ENCODE measurements at regions not wholly inside any gene's neighbourhood (a gene's known extent, or its start where the extent isn't known, plus 50 kb on each side); places are given as distances from the start of the nearest gene placed in this dataset.

DNA sequence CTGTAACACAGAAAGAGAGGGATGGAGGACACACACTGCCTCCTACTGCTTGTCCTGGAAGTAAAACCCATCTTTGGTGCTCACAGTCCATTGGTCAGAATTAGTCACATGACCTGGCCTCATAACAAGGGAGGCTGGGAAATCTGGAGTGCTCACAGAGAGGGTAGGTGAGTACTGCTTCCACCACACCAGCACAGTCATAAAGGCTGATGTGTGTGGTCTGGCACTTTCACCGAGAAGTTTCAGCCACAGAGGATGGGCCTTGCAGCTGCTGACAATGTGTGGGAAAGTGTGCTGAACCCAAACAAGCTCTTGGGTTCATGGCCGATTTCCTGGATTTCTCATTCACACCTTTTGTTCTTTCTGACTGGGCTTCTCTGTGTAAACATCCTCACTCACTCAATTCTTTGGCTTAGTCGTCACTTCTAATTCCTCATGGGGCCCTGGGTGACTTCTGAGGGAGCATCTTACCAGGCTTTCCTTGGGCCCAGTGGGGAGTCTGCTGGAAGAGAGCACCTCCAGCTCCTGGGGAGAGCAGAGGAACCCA lies 100.7 kb downstream of the ASB7 start:
- DNase-seq: no peak

DNA sequence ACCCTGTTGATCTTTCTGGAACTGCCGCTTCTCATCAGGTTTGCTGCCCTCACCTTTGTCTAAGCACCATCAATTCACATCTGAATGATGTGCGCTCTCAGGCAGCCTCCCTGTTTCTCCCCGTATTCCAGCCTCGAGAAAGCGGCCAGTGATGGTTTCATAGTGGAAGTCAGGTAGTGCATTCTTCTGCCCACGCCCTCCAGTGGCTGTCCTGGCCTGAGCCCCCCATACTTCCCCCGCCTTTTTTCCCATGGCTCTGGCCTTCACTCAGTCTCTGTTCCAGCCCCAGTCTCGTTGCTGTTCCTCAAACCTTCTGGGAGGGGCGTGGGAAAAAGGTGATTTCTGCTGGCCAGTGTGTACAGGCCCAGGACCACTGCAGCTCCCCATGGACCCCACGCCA lies 101.3 kb downstream of the ASB7 start:
- DNase-seq: no peak

DNA sequence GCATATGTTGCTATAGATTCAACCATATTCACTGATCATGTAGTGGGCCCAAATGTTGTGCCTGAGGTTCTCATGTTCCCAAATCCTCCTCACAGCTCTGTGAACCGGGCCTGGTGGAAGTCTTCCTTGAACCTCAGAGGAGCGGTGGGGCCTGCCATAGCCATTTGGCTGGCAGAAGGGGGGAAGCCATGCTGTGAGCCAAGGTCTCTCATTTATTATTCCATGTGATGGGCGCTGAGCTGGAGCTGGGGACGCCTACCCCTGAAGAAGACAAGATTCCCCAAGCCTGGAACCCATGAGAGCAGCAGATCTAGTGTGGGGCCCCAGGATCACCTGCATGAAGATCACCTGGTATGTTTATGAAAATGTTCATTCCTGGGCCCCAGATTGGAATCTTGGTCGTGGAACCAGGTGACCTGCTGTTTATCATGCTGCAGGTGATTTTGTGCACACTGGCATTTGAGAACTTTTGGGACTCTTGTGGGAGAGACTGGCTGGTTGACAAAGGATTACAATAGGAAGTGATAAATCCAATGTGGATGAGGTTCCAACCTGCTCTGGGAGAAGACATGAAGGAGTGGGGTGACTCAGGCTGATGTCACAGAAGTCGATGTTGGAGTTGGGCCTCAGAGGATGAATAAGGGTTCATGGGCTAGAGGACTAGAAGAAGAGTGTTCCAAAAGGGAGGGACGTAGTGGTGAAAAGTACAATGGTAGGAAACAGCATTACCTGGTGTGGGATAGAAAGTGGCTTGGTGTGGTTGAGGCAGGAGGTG lies 102.1 kb downstream of the ASB7 start:
- DNase-seq: no peak

DNA sequence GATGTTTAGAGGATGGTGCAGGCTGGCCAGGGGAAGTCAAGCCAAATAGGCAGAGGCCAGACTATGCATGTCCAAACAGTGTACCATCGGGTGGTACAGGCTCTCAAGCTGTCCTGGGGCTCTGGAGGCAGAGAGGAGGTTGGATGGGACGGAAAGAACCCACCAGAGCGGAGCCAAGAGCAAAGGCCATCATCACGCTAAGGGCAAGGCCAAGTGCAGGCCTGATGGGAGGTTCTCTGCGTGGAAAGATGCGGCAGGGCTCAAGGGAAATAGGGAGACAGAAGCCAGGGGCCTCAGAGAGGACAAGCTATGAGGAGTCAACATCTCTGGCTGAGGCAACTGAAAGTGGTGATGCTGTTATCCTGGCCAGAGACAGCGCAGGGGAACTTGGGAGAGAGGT lies 102.7 kb downstream of the ASB7 start:
- DNase-seq: no peak

DNA sequence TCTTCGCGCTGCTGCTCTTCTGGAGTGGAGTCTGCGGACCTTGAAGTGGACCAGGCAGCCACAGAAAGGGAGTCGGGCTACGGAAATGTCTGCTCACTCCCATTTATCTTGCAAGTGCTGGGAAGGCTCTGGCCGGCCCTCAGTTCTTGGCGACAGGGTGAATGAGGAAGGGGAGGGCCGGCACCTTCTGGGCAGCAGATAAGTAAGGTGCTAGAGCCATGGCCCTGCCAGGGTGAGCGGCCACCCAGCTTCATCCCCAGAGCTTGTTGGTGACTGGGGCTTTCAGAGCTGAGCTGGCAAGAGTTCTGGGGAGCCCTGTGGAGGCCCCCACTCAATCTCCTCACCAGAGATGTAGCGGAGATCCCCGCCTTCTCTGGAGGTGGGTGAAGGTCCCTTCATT lies 103.5 kb downstream of the ASB7 start:
- no peak for DNase-seq

DNA sequence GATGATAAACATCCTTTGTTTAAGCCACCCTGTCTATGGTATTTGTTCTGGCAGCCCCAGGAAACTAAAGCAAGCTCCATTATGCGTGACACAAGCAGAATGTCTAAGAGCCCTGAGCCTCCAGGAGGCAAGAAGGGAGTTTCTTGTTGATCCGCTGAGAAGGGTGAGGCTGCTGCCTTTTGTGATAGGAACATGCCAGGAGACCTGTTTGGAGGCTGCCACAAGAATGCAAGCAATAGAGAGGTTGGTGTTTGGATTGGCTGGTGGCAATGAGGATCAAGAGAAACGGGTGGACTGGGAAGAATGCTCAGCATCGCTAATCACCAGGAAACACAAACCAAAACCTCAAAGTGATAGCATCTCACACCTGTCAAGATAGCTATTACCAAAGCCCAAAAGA lies 104.8 kb downstream of the ASB7 start:
- DNase-seq: no peak

DNA sequence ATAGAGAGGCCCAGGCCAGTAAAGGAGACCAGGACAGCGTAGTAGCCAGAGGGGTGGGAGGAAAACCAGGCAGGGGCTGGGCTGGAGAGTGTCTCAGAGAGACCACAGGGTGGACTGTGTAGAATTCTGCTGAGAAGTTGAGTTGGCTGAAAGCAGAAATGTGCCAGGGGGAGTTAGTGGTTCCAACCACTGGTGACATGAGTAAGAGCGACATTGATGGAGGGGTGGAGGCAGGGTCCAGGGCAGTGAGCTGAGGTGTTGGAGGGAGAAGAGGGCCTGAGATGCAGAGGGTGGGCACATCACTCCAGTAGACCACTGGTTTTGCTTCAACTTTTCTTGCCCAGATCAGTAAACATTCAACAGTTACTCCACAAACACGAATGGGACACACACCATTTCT lies 106.5 kb downstream of the ASB7 start:
- DNase-seq: no peak

DNA sequence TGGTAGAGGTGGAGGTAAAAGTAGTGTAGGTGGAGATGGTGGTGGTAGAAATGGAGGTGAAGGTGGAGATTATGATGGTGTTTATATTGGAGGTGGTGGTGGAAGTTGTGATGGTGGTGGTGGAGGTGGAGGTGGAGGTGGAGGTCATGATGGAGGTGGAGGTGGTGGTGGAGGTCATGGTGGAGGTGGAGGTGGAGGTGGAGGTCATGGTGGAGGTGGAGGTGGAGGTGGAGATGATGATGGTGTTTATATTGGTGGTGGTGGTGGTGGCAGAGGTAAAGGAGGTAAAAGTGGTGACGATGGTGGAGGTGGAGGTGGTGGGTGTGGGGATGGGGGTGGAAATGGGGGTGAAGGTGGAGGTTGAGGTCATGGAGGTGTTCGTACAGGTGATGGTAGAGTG lies 107.8 kb downstream of the ASB7 start:
- DNase-seq: no peak

DNA sequence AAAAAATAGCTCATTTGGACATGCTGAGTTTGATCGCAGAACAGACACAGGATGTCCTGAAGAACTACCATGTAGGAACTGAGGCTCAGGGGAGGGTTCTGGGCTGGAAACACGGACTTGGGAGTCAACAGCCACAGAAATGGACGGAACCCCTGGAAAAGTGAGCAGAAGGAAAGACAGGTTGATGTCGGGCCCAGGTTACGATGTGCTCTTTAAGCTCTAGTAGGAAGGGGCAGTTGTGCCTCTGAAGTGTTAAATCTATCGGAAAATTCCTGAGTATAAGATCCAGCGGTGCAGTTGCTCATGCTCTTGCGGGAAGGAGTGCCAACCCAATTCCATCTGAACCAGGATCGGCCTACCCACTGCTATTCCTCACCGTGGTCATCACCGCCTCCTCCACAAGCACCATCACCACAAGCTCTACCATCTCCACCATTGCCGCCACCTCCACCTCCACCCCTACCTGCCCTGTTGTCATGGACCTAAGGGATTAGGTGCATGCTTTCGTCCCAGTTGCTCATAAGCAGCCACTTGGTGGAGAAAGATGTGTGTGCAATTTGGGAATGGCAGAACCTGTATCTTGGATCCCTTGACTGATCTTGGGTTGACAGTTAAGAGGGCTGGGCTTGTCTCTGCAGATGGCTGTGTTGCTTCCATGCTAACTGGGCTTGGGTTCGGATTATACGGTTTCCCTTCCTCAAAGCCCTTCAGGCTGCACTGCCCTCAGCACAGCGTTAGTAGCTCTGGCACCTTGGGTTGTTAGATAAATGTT lies 108.5 kb downstream of the ASB7 start:
- no peak for DNase-seq

DNA sequence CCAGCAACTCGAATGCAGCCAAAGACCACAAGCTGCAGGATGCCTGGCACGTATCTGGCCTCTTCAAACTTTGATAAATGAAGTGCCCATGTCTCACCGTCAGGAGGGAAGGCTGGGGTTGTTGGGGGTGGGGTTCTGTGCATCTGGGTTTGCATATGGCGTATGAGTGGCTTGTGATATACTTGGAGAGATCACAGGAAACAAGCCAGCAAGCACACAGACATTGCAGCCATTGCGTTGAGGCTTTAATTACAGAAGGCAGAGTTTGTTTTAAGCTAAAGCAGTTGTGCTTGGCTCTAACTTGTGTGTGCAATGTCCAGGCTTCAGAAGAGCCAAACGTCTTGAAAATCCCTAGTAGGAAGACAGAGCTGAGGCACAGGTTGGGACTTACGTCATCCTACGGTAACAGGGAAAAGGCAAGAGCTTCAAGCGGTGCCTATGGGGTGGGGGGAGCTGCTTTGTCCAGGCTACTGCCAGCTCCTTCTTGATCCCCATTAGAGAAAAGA lies 109.2 kb downstream of the ASB7 start:
- no peak for DNase-seq

DNA sequence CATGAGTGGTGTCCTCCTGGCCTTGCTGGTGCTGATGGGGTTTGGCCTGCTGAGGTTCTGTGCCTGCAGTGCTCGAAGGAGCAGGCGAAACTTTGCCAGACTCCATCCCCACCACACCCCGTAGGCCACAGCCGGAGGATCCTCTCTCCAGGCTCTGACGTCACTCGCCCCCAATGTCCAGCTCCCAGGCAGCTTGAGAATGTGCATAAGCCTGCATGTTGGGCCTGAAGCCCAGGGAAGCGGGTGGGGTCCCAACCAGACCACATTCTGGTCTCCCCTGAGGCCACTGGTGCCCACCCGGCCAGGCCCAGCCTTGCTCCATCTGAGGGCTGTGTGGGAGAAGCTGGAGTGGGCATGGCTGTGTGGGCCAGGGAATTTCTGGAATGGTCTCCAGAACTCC lies 109.8 kb downstream of the ASB7 start:
- no peak for DNase-seq

DNA sequence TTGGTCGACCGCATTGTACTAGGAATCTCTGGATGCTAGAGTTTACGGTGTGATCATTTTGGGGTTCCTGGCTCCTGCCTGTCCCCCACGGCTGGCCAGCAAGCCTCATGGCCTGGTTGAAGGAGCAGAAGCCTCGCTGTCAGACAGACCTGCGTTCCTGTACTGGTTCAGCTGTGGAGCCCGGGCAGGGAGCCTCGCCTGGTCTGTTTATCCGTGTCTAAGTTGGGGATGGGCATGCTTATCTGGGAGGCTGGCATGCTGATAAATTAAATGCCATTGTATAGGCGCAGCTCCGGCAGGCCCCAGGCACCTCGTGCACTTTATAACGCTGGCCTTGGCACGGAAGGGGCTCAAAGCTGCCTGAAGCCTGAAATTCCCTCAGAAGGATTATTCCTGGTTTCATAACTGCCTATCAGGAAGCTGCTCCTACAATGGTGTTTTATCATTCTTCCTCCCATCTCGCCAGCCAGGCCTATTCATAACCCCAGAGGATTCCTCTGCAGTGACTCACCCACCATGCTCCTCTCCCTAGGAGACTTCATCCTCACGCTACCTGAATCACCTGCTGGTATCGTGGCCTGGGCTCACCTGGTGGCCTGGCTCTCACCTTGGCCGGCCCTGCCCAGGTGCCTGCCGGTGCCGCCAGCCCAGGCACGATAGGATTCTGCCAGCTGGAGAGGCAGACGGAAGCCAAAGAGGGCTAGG lies 110.9 kb downstream of the ASB7 start:
- no peak for DNase-seq

DNA sequence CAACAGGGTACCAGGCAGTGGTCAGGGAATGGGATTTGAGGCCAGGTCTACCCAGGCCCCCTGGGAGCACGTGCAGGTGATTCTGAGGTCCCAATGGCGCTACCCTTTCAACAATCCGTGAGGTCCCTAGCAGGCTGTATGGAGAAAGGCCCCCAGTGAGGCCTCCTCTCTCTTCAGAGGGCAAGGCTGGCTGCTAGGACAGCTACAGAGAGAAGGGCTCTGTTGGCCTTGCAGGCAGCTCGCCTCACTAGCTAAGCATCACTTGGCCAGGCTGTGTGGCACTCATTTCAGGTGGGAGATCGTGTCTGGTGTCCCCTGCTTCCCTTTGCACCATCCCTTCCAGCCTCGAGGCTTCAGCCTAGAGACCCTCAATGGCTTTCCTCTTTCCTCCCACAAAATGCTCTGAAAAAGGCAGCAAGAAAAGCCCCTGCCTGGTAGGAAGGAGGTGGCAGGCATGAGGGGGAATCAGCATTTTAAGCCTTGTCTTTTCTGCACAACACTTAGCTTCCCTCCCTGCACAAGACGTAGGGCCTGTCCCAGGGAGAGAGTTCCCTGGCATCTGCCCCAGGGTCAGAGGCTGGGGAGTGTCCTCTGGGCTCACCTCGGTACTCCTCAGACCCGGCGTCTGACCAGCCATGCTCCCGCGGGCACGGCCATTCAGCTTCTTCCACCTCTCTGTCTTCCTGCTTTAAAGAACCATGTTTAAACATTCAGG lies 111.8 kb downstream of the ASB7 start:
- DNase-seq: no peak

DNA sequence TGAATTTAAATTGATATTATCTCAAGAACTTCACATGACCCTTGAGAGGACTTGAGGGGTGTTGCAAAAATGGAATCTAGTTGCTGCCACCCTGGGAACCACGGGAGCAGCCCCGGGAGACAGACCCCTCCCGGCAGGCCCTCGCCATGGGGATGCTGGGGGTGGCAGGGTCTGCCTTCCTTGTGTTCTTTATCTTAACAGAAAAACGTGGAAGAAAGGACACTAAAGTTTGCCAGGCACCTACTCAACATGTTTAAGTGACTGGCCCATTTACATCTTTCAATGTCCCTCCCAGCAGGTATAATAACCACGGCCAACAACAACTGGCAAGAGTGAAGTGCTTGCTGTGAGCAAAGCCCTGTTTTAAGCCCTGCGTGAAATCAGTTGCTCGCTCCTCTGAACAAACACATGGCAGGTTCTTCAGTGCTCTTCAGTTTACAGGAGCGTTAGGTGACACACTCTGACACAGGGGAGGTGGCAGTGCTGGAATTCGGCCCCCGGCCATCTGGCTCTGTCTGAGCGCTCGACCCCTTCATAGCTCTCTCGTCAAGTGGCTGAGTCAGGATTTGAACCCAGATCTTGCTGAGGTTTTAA lies 112.5 kb downstream of the ASB7 start:
- DNase-seq: no peak

DNA sequence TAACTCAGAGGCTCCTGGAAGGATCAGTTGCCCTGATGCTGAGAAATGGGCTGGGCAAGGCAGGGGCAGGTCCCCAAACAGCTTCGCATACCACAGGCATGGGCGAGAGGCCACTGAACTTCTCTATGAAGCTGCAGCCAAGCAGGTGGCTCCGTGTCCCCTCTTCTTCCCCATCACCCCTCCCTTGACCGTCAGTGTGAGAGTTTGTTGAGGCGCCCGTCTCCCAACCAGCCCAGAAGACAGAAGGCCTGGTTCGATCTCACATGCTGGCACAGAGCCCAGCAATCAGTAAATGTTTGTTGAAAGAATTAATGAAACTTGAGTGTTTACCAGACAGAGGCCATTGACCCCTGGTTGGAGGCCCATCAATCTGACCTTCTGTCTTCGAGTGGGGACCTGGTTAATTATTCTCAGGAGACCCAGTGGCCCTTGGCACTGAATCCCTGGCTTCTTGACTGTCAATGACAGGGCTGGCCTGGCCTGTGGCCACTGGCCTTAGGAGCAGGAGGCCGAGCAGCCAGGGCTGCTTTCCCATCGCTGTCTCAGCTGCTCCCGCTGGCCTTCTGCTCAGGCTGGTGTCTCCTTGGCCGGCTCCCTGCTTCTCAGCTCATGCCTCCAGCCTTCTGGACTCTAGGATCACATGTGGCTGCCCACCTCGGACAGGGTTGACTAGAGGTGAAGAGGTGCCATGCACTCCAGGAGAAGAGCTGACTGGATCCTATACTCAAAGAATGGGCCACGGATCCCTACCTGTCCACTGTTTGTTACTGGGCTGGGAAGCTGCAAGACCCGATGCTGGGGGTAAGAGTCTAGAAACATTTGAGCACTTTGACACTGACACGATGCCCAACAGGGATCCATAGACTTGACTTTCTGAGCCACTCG lies 113.4 kb downstream of the ASB7 start:
- DNase-seq: no peak

DNA sequence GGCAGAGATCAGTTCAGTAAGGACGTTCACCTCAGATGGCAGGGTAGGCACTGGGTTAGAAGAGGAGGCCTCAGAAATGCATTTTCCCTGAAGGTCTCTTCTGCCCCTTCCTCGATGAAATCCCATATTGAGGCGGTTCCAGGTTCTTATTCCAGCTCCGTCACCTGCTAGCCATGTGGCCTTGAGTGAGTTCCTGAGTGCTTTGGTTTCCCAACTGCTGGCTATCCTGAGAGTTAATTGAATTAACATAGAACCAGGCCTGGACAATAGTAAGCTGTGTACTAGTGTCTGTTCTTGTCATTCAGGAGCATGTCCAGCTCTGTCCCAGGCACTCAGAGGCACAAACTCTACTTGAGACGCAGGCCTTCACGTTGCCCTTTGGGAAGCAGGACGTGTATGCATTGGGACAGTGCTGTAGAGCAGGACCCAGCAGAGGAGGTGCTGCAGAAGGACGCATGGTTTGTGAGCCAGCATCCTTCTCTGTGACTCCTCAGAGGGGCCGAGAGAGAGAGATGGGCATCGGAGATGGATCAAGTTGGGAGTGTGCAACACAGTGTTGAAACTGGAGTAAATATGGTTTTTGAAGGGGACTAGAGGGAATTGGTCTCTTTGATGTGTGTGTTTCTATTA lies 114.2 kb downstream of the ASB7 start:
- no peak for DNase-seq

DNA sequence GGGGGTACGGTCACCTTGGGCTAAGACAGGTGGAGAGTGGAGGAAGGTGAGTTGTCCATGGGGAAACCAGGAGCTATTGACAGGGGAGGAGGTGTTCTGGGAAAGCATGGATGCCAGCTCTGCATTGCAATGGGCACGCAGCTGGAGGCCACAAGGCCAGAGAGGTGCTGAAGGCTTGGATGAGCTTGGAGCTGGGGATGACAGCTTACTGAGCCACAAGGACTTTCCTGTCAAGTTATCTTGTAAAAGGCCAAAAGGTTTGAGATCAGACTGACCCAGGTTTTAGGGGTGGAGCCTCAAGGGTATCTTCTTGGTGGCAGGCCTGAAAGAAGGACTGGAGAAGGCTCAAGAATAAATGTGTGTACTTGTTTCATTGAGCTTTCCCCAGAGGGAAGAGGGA lies 115.2 kb downstream of the ASB7 start:
- DNase-seq: no peak

DNA sequence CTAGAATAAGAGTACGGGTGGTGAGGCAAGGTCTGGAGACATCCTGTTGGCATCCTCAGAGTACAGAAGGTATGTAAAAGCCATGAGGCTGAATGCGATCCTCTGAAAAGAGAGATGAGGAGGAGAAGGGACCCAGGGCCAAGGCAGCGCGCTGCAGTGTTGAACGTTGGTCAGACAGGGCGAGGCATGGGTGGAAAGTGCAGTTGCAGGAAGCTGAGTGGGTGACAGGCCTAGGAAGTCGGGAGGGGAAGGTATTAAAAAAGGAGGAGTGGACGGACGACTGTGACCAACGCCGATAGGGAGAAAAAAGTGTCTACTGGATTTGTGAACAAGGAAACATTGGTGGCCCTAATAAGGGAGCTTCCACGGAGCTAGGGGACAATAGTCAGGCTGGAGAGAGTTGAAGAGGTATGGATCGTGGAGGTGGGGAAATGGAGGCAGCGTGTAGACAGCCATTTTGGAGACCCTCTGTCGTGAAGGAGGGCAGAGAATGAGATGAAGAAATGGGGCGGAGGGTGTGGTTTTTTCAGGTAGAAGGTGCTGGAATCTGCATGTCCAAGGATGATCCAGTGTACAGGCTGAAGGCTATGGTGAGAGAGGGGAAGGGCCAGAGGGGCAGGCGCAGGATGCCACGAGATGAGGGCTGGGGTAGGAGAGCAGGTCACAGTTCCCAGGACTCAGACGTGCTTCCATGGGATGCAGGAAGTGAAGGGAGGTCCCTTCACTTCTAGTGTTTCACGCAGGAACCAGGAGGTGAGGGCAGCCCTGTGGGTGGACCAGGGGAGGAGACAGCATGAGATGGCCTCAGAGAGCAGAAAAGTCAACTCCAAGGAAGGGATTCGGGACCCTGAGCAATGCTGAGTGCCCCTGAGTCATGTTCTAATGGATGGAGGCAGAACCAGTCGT lies 115.9 kb downstream of the ASB7 start:
- no peak for DNase-seq

DNA sequence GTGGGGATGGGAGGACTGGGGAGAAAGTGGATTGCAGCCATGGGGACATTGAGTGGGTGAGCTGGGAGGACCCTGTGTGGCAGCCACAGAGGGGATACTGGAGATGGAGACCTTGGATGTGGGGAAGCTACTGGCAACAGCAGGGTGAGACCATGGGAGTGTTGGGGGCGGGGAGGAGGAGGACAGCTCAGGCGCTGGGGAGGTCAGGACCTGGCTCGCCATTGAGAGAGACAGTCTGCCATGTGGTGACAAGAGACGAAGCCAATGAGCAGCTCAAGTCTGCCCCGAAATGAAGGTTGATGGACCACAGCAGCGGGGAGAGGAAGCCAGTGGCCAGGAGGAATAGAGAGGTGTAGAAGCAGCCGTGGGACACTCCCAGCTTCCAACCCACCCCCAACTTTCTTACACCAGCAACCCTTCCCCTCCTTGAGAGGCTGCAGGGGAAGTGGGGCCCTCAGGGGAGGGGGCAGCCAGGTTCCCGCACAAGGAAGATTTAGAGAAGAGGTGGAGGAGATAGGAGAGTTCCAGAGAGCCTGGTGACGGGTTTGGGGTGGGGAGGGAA lies 118.1 kb downstream of the ASB7 start:
- DNase-seq: no peak

Measured in NCI-H2029 (cell line).